Activated naive CD8-positive, alpha-beta T cell treated with anti-CD3 and anti-CD28 coated beads, Interleukin-2, amount 50 U/mL, for 16 hours (primary cell): ENCODE measurements at regions not wholly inside any gene's neighbourhood (a gene's known extent, or its start where the extent isn't known, plus 50 kb on each side); places are given as distances from the start of the nearest gene placed in this dataset.

Source experiments
- DNase-seq: peaks from one replicate; pipeline ENCODE4 v3.0.0-alpha.2; 2020; ENCODE audit warnings: low read depth, low spot score

- DNase-seq: no peak
Measured at GRCh38 chr6:165755583-165755982, 92.5 kb upstream of the PDE10A start.

GRCh38 chr6:165753506-165753905 lies 90.5 kb upstream of the PDE10A start:
- DNase-seq: no peak

GRCh38 chr6:165752451-165752850 lies 89.4 kb upstream of the PDE10A start:
- no peak for DNase-seq

GRCh38 chr6:165751486-165751885 lies 88.4 kb upstream of the PDE10A start:
- DNase-seq: no peak

- DNase-seq: no peak
Measured at GRCh38 chr6:165749163-165749562, 86.1 kb upstream of the PDE10A start.

- no peak for DNase-seq
Measured at GRCh38 chr6:165748390-165748789, 85.3 kb upstream of the PDE10A start.

- DNase-seq: no peak
Measured at GRCh38 chr6:165747963-165748362, 84.9 kb upstream of the PDE10A start.

- no peak for DNase-seq
Measured at GRCh38 chr6:165746331-165746730, 83.3 kb upstream of the PDE10A start.

GRCh38 chr6:165745492-165745891 lies 82.5 kb upstream of the PDE10A start:
- no peak for DNase-seq

- no peak for DNase-seq
Measured at GRCh38 chr6:165744555-165745228, 81.7 kb upstream of the PDE10A start.

GRCh38 chr6:165743366-165743898 lies 80.4 kb upstream of the PDE10A start:
- no peak for DNase-seq

GRCh38 chr6:165742047-165742446 lies 79.0 kb upstream of the PDE10A start:
- DNase-seq: no peak

GRCh38 chr6:165737396-165737795 lies 74.4 kb upstream of the PDE10A start:
- no peak for DNase-seq

GRCh38 chr6:165735065-165735464 lies 72.0 kb upstream of the PDE10A start:
- no peak for DNase-seq

GRCh38 chr6:165733489-165733791 lies 70.4 kb upstream of the PDE10A start:
- no peak for DNase-seq

GRCh38 chr6:165732696-165733488 lies 69.9 kb upstream of the PDE10A start:
- no peak for DNase-seq

GRCh38 chr6:165729307-165729936 lies 66.4 kb upstream of the PDE10A start:
- no peak for DNase-seq

GRCh38 chr6:165728216-165728615 lies 65.2 kb upstream of the PDE10A start:
- no peak for DNase-seq

GRCh38 chr6:165726965-165727381 lies 63.9 kb upstream of the PDE10A start:
- DNase-seq: no peak

GRCh38 chr6:165726290-165726875 lies 63.3 kb upstream of the PDE10A start:
- DNase-seq: no peak

- no peak for DNase-seq
Measured at GRCh38 chr6:165725201-165725600, 62.2 kb upstream of the PDE10A start.

- DNase-seq: no peak
Measured at GRCh38 chr6:165723326-165723725, 60.3 kb upstream of the PDE10A start.
